CD4-positive, alpha-beta T cell treated with Interleukin-21 for 1 hour (primary cell): ENCODE measurements at regions not wholly inside any gene's neighbourhood (a gene's known extent, or its start where the extent isn't known, plus 50 kb on each side); places are given as distances from the start of the nearest gene placed in this dataset.
"Not testable (repeated sequence)": the region's sequence is repeated elsewhere in the genome, so short reads cannot be mapped to it uniquely, and the experiment has no call there.

Source experiments
- DNase-seq: peaks from one replicate; pipeline ENCODE4 v3.0.0-alpha.2; 2020

GRCh38 chr16:52309446-52310416, 237.2 kb downstream of the TOX3 start:
- DNase-seq = no peak

- no peak for DNase-seq
Measured at GRCh38 chr16:52308051-52308450, 238.9 kb downstream of the TOX3 start.

DNA sequence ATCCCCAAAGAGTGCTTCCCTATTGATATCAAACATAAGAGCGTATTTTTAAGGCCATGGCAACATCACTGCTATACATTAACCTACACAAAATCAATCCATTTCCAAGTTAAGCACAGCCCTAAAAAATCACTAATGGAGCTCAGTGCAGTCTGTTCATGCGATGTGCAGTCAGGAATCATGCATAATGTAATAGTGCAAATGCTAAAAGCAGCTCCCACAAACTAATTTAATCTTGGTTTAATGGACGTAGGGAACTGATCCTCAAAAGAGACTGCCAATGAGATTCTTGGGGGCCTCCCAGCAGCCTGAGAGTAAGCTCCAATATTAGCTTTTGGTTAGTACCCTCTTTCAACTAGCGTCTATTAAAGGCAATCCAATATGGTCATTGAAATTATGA, 245.9 kb downstream of the TOX3 start:
- DNase-seq = no peak

- no peak for DNase-seq
Measured at GRCh38 chr16:52298769-52299168, 248.2 kb downstream of the TOX3 start.

DNA sequence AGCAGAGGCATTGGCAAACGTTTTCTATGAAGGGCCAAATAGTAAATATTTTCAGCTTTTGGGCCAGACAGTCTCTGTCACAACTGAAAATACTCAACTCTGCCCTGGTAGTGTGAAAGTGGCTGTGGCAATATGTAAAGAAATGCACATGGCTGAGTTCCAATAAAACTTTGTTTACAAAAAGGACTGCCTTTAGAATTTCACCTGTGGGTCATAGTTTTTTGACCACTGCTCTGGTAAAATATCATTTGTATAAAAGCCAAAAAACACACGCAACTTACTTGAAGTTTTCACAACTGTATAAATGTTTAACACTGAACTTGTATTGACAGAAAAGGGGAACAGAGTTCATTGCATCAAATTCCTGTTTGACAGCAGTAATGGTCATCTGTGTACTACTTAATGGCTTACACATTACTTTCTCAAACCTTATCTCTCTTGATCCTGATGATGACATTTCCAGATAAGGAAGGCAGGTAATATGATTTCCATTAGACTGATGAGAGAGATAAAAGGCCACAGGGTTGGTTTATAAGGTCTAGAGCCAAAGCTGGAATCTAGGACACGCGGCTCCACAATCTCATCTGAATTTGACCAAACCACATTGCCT, 250.1 kb downstream of the TOX3 start:
- DNase-seq = not testable (repeated sequence)

- DNase-seq = no peak
Measured at GRCh38 chr16:52296076-52296475, 250.9 kb downstream of the TOX3 start.

DNA sequence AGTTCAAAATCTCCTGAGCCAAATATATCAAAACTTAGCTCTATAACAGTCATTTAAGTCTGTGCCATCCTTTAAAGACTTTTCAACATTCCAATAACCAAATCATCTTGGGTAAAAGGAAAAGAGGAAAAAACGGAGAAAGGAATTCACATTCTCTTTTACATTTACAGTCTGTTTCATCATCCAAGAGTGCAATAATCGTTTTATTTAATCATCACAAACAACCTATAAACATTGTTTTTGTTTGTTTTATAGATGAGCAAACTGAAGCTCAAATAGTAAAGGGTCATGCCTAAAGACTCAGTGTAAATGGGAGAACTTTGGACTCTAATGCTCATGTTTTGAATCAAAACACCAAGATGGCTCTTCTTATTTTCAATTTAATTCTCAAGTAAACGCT, 252.3 kb downstream of the TOX3 start:
- no peak for DNase-seq

GRCh38 chr16:52293204-52293603, 253.7 kb downstream of the TOX3 start:
- DNase-seq = no peak

GRCh38 chr16:52283584-52284375, 263.2 kb downstream of the TOX3 start:
- DNase-seq = no peak

DNA sequence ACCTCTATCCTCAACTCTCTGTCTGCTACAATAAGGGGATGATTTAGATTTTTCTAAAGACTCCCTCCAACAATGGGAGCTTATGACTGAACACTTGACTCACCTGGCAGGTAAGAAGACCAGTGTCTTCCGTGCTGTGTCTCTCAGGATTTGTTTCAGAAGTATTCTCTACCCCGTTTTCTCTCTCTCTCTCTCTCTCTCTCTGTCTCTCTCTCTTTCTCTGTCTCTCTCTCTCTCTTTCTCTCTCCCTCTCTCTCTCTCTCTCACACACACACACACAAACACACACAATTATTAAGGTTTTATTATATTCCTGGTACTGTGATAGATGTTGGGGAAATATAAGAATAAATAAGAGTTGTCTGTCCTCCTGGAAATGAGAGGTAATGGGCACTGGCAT, 263.9 kb downstream of the TOX3 start:
- no peak for DNase-seq

DNA sequence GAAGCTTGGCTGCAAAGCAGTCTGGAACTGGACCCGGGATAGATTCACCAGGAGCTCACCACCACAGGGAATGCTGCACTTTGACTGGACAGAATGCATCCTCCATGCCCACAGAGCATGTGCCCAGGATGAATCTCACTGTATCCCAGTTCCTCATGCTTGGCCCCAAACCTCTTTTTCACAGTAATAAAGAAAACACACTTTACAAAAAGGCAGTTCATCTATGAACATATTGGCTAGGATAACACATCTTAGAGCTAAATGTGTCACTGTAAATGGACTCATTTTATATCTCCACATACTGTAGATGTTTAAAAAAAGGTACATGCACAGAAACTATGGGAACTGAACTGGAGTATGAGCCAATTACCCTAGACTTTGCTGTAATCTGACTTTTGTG, 266.9 kb downstream of the TOX3 start:
- DNase-seq = no peak

- DNase-seq = no peak
Measured at GRCh38 chr16:52271088-52271750, 275.7 kb downstream of the TOX3 start.

- DNase-seq = no peak
Measured at GRCh38 chr16:52265446-52265861, 281.5 kb downstream of the TOX3 start.

- no peak for DNase-seq
Measured at GRCh38 chr16:52257534-52257933, 289.4 kb downstream of the TOX3 start.

GRCh38 chr16:52256310-52257078, 290.4 kb downstream of the TOX3 start:
- no peak for DNase-seq

DNA sequence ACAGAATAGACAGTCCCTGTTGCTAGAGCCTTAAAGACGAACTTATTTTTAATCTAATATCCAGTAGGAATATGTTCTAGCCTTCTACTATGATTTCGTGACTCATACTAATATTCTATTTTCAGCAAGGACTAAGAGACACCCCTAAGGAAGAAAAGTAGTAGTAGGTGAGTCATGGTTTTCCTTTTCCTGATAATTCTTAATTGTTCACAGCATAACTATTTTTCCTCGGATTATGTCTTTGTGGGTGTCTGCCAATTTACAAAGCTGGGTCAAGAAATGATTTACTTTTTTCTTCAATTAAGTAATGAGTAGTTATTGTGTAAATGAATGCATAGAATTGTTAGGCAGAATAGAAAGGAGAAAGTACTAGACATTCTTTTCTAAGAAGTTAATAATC, 292.2 kb downstream of the TOX3 start:
- no peak for DNase-seq

- no peak for DNase-seq
Measured at GRCh38 chr16:52252680-52253079, 294.3 kb downstream of the TOX3 start.

- DNase-seq = no peak
Measured at GRCh38 chr16:52251495-52251894, 295.4 kb downstream of the TOX3 start.

GRCh38 chr16:52247737-52248136, 299.2 kb downstream of the TOX3 start:
- no peak for DNase-seq

DNA sequence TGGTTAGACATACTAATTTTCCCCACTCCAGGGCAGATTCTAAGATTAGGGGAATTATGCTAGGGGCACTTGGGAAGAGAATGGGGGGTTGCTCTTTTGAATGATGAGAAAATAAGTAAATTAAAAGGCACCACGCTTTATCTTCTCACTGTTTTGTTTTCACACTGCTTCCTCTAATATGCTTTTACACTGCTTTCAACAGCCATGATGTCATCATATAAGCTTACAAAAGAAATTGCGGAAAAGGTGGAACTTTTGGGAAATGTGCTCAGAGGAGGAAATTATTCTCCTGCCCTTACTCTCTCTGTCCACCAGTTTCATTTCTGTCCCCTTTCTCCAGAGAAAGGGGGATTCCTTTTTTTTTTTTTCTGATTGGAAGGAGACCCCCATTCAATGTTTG, 308.2 kb downstream of the TOX3 start:
- no peak for DNase-seq

DNA sequence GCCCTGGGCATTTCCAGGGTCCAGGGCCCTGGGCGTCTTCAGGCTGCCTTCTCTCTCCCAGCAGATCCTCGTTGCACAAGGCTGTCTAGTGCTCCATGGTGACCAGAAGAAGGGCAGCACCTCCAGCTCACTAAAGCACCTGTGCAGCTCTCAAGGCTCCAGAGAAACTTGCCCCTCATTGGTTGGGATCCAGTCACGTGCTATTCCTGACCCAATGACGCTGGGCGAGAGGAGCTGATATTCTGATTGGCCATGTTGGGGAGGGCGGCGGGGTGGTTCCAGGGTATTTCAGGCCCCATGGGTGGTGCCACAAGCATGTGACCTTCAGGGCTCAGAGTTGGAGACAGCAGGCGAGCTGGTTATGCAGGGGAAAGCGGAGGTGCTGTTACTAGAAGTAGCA, 309.1 kb downstream of the TOX3 start:
- DNase-seq = no peak

GRCh38 chr16:52235186-52235585, 311.8 kb downstream of the TOX3 start:
- DNase-seq = no peak
